ENCODE measurements at regions not wholly inside any gene's neighbourhood (a gene's known extent, or its start where the extent isn't known, plus 50 kb on each side); places are given as distances from the start of the nearest gene placed in this dataset.

DNA sequence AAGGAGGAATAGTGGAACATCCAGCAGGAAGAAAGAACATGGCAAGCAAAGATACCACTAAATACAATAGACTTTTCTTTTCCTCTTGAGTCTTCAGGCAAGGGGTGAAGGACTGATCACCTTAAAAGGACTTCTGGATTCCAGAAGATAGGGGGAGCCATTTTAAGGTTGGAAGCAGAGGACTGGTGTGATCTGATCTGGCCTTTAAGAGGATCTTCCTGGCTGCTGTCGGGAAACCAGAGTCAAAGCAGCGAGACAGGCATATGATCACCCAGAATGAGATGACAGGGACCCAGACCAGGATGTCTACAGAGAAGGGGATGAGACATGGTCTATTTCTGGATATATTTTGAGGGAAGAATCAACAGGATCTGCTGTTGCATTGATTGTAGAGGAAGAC is 558.0 kb downstream of the STK39 start:
- no peak; the same call in 1 of the 2 replicates for TF ChIP-seq CTCF (IDR thresholded peaks at IDR 0.05)

DNA sequence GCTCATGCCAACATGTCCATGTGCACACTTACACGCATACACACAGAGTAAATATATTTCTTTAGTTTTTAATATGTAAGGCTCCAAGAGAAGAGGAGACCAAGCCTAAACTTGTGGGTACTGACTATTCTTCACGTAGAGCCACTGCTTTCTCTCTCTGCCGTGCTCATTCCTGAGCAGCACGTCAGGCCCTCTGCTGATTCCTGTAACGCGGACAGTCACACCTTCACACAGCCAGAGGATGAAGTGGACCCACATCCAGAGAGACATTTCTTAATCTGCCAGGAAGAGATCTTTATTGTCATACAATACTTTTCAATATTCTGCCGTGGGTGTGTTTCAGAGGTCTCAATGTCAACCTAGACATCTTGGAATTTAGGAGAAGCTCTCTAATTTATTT is 560.7 kb downstream of the STK39 start:
- TF ChIP-seq CTCF (IDR thresholded peaks at IDR 0.05), result no peak

DNA sequence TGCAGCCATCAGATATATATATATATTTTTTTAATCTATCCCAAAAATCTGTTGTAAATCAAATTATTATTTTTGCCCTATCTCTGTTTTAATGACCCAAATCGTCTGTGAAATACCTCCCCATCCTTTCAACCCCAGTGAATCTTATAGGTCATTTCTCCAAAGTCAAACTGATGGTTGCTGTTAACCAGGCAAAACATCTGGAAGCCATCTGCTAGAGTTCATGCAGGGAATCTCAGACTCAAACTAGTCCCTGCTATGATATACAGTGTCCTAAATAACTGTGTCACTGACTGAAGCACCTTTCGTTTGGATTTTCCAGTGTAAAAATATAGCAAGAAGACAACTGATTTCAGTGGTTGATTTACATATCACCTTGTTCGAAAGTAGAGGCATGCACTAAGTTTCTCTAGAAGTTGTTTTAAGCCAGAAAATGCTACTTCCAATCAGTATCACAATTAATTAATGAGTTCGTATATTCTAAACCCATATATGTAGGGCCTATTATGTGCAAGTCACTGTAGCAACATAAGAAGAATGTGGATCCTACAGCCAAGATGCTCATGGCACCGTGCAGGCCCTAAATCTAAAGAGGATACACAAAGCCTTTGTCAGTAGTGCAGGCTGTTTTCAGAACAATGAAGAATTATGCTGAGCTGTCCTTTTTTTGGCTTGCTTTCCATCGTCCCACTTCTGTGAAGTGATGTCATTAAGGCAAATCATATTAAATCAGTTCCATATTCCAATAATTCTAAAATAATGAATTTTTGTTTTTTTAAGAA is 566.0 kb downstream of the STK39 start:
- no peak for TF ChIP-seq CTCF (IDR thresholded peaks at IDR 0.05)

- no peak for TF ChIP-seq CTCF (IDR thresholded peaks at IDR 0.05)
These were observed 569.2 kb downstream of the STK39 start for GRCh38 chr2:167678158-167678557.

DNA sequence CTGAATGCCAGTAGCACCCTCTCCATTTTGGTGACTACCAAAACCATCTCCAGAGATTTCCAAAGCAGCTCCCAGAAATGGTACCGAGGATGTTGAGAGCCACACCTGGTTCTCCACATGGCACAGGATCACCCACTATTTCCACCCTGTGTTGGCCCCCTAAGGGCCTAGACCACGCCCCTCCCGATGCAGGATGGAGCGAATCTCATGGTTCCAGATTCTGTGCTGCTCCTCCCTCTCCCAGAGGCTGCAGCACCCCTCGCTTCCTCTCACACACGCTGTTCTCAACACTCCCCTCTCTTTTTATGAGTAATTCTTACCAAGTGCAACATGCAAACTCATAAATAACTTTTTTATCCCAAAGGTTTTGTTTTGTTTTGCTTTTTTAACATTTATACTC is 571.5 kb downstream of the STK39 start:
- TF ChIP-seq CTCF (IDR thresholded peaks at IDR 0.05), result no peak

DNA sequence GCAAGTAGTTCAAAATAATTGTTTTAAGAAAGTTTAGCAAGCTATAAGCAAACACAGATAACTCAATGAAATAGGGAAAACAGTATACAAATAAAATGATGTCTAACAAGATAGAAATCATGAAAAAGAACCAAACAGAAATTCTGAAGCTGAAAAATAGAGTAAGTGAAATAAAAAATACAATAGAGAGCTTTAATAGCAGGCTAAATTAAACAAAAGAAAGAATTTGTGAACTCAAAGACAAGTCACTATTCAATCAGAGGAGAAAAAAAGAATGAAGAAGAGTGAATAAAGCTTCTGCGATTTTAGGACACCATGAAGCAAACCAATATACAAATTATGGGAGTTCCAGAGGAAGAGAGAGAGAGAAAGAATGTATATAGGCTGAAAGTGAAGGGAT is 576.8 kb downstream of the STK39 start:
- TF ChIP-seq CTCF (IDR thresholded peaks at IDR 0.05), result no peak

- no peak for TF ChIP-seq CTCF (IDR thresholded peaks at IDR 0.05)
These were observed 594.3 kb downstream of the STK39 start for GRCh38 chr2:167653131-167653530.

- TF ChIP-seq CTCF (IDR thresholded peaks at IDR 0.05), result no peak
These were observed 595.0 kb downstream of the STK39 start for GRCh38 chr2:167652401-167652800.
